DOHH2 (cell line): ENCODE measurements at regions not wholly inside any gene's neighbourhood (a gene's known extent, or its start where the extent isn't known, plus 50 kb on each side); places are given as distances from the start of the nearest gene placed in this dataset.

Source experiments
- H3F3A ChIP-seq: fragments of 200-600 bp; sonication (generic), shearing (Covaris generic); 2 replicates; pipeline ENCODE4 v1.6.0; 2016; ENCODE audit warnings: antibody characterized with exemption, mild to moderate bottlenecking; ENCODE audit not compliant: control insufficient read depth, insufficient read depth
- H3K27ac ChIP-seq: fragments of 200-600 bp; sonication (generic); 2 replicates; pipeline ENCODE4 v1.5.1; 2014; ENCODE audit warnings: low read depth, mild to moderate bottlenecking, low read length, moderate library complexity
- H3K27me3 ChIP-seq: fragments of 200-600 bp; sonication (generic); 2 replicates; pipeline ENCODE4 v1.6.1; 2014; ENCODE audit warnings: mild to moderate bottlenecking, low read length, mixed read lengths; ENCODE audit not compliant: control insufficient read depth
- H3K36me3 ChIP-seq: fragments of 200-600 bp; sonication (generic); 2 replicates; pipeline ENCODE4 v1.6.1; 2014; ENCODE audit warnings: mild to moderate bottlenecking, low read length, moderate library complexity, mixed read lengths; ENCODE audit not compliant: control insufficient read depth
- H3K4me1 ChIP-seq: fragments of 200-600 bp; sonication (generic); 2 replicates; pipeline ENCODE4 v1.6.1; 2014; ENCODE audit warnings: mild to moderate bottlenecking, low read length, mixed read lengths; ENCODE audit not compliant: control insufficient read depth
- H3K4me2 ChIP-seq: fragments of 200-600 bp; sonication (generic); 2 replicates; pipeline ENCODE4 v1.6.0; 2014; ENCODE audit warnings: mild to moderate bottlenecking, low read length, moderate library complexity
- H3K4me3 ChIP-seq: fragments of 200-600 bp; sonication (generic); 2 replicates; pipeline ENCODE4 v1.5.1; 2014; ENCODE audit warnings: mild to moderate bottlenecking, low read length, mixed read lengths
- H3K79me2 ChIP-seq: fragments of 200-600 bp; sonication (generic); 2 replicates; pipeline ENCODE4 v1.6.1; 2014; ENCODE audit warnings: mild to moderate bottlenecking, low read length, mixed read lengths; ENCODE audit not compliant: control insufficient read depth
- H3K9me2 ChIP-seq: fragments of 200-600 bp; sonication (generic); replicated peaks from 2 replicates; pipeline ENCODE4 v1.6.1; 2014; ENCODE audit warnings: mild to moderate bottlenecking, low read length, mixed read lengths; ENCODE audit not compliant: control insufficient read depth
- H3K9me3 ChIP-seq: fragments of 200-600 bp; sonication (generic); 2 replicates; pipeline ENCODE4 v1.6.1; 2014; ENCODE audit warnings: antibody characterized with exemption, low read length, mixed read lengths; ENCODE audit not compliant: control insufficient read depth, insufficient read depth
- H4K20me1 ChIP-seq: fragments of 200-600 bp; sonication (generic); 2 replicates; pipeline ENCODE4 v1.6.0; 2014; ENCODE audit warnings: low read depth, mild to moderate bottlenecking, antibody characterized with exemption, low read length, moderate library complexity; ENCODE audit not compliant: control insufficient read depth, insufficient read depth
- EZH2phosphoT487 ChIP-seq: fragments of 200-600 bp; sonication (generic); IDR thresholded peaks from 2 replicates; pipeline ENCODE4 v1.6.1; 2017; ENCODE audit warnings: borderline replicate concordance, mild to moderate bottlenecking, antibody characterized with exemption, low read length, moderate library complexity, mixed read lengths
- TF ChIP-seq, protein P1 (sequence below): fragments of 200-600 bp; sonication (generic); IDR thresholded peaks from one replicate; pipeline ENCODE4 v1.5.1; 2014; ENCODE audit warnings: antibody characterized with exemption, mild to moderate bottlenecking, low read depth, low read length; ENCODE audit not compliant: poor library complexity, severe bottlenecking

DNA sequence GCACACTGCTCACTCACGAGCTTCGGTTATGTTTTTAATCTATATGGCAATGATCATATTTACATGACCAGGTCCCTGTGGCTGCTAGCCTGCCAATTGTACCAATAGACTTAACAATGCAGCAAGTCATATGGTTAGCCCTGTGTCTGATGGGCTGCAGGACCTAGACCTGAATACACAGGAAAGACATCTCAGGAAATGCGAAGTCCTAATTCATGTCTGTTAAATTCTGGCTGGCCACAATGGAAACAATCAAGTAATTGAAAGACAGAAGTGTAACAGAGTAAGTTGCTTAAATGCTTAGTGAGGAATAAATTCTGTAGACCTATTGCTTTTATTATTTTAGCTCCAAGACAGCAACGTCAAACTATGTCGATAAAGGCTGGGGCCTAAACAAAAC is 112.4 kb upstream of the FZD8 start:
- H3K27me3 ChIP-seq: no peaks in the 10 kb centered on the region
- no peaks in the 10 kb centered on the region for H3K79me2 ChIP-seq
- TF ChIP-seq, protein P1, sequence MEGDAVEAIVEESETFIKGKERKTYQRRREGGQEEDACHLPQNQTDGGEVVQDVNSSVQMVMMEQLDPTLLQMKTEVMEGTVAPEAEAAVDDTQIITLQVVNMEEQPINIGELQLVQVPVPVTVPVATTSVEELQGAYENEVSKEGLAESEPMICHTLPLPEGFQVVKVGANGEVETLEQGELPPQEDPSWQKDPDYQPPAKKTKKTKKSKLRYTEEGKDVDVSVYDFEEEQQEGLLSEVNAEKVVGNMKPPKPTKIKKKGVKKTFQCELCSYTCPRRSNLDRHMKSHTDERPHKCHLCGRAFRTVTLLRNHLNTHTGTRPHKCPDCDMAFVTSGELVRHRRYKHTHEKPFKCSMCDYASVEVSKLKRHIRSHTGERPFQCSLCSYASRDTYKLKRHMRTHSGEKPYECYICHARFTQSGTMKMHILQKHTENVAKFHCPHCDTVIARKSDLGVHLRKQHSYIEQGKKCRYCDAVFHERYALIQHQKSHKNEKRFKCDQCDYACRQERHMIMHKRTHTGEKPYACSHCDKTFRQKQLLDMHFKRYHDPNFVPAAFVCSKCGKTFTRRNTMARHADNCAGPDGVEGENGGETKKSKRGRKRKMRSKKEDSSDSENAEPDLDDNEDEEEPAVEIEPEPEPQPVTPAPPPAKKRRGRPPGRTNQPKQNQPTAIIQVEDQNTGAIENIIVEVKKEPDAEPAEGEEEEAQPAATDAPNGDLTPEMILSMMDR: no peak
- TF ChIP-seq EZH2phosphoT487: no peak

DNA sequence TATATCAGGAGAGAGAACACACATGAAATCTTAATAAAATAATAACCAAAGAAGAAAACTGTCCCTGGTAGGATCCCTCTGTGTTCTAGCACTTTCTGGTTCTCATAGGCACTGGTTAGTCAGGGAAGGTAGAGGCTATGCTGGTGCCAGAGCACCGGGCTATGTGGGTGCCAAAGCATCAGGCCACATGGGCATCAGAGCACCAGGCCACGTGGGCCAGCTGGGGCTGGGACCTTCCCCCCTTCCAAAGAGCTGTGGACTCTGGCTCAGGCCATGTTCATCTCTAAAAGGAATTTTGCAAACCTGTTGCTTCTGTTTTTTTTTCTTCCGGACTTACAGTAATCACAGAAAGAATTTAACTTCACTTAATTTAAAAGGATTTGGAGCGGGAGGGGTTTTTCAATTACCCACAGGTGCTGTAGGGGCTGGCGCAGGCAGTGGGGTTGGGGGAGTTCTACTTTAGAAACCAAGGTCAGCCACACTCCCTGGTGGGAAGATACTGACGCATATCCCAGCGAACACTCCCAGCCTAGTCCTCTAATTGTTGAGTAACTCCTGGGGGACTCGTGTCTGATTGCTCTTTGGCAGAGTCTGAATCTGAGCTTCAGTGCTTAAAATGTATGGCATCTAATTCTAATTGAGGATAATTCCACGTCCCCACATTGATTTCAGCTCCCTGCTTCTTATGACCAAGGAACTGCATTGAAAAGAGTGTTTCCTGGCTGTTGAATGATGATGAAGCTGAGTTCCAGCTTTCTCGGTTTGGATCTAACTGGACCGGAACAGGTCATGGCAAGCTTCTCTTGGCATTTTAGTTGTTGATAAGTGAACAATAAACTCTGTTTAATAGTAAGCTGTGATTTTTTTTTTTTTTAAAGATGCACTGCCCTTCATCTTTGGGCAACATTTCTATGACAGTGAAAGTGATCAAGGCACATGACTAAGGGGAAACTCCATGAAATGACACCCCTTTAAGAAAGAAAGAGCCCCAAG is 110.7 kb upstream of the FZD8 start:
- H3K36me3 ChIP-seq: no peaks in the 10 kb centered on the region
- H3F3A ChIP-seq: no peaks in the 10 kb centered on the region
- no peaks in the 10 kb centered on the region for H3K4me1 ChIP-seq
- no peaks in the 10 kb centered on the region for H4K20me1 ChIP-seq
- TF ChIP-seq EZH2phosphoT487: no peak
- TF ChIP-seq, protein P1: no peak
- no peaks in the 10 kb centered on the region for H3K9me3 ChIP-seq
- H3K27ac ChIP-seq: no peak overlapping the region
- H3K27me3 ChIP-seq: no peaks in the 10 kb centered on the region
- H3K4me3 ChIP-seq: no peak overlapping the region
- no peak overlapping the region for H3K4me2 ChIP-seq
- no peaks in the 10 kb centered on the region for H3K79me2 ChIP-seq
- no peaks in the 10 kb centered on the region for H3K9me2 ChIP-seq

More for the DNA sequence above, 112.4 kb upstream of the FZD8 start:
- Histone ChIP-seq H3K9me2 (no peaks in the 10 kb centered on the region), H3K4me3 (no peak overlapping the region), H3K9me3 (0 out of 2 replicates have a peak, but pooled peaks cover 2% of the 10 kb centered on the region), H3K4me1 (no peaks in the 10 kb centered on the region), H3K36me3 (no peaks in the 10 kb centered on the region), H3K27ac (no peak overlapping the region), H3F3A (no peaks in the 10 kb centered on the region), H4K20me1 (no peaks in the 10 kb centered on the region), H3K4me2 (no peak overlapping the region)

DNA sequence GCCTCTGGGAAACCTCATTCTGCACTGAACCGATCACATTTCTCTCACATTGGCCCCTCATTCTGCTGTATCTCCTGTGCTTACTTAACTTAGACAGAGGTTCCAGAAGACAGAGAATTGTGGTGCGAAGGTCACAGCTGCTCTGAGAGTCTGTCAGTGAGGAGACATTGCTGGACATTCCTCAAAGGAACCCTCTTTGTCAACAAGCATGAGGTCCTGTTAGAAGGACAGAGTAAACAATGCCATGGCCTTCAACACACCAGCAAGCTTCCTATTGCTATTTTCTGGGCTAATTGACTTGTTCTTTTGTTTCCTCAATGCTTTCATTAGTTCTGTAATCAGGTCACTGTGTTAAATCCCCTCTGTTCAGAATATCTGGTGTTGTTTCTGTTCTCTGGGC is 109.3 kb upstream of the FZD8 start:
- Histone ChIP-seq H3K27me3 (no peaks in the 10 kb centered on the region), H3K4me2 (no peak overlapping the region), H3K27ac (no peak overlapping the region), H3K4me3 (no peak overlapping the region), H3K4me1 (no peaks in the 10 kb centered on the region), H3K36me3 (no peaks in the 10 kb centered on the region), H3K9me3 (no peaks in the 10 kb centered on the region), H3K9me2 (no peaks in the 10 kb centered on the region), H4K20me1 (no peaks in the 10 kb centered on the region), H3F3A (no peaks in the 10 kb centered on the region), H3K79me2 (no peaks in the 10 kb centered on the region)
- TF ChIP-seq, protein P1: no peak
- no peak for TF ChIP-seq EZH2phosphoT487
